ENCODE measurements at regions not wholly inside any gene's neighbourhood (a gene's known extent, or its start where the extent isn't known, plus 50 kb on each side); places are given as distances from the start of the nearest gene placed in this dataset.
A peak's percentile ranks its signal among the peaks of the same experiment; 100 is the strongest.
"Not testable (repeated sequence)": the region's sequence is repeated elsewhere in the genome, so short reads cannot be mapped to it uniquely, and the experiment has no call there.

DNA sequence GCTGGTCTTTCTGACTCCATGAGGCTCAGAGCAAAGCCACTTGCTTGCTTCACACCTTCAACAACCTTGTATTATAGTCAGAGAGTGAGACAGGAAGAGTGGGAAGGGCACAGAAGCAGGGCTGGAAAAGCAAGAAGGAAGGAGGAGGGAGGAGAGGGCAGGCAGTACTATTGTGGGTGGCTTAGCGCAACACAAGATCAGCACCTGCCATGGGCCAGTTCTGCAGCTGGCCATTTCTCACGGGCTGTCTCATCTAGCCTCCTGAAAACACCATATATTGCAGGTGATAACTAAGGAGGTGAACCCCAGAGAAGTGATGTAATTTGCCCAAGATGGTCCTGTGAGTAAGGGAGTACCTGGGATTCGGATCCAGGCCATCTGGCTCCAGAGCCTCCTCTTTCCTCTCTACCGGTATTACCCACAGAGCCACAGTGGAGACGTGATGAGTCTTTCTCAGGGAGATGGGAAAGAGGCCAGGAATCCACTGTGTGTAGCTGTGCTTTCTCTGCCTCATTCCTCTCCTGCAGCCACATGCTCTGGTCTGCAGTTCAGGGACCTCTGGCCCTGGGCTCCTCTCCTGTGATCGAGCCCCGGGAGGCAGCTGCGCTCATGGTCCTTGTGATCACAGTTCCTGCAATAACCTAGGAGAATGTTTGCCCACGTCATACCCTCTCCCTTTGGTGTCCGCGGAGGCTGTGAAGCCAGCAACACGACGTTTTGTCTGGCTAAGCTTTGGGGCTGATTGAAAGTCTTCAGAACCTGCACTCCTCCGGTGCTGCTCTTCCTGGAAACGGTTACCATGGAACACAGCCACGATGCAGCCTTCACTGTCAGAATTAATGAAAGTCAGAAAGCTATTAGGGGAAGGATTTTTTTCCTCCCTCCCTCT lies 178.1 kb upstream of the CCL2 start:
- H3K27ac ChIP-seq: no peak overlapping the region
- intact Hi-C loops (cut with DNase I): no loop called here
- H3K9me3 ChIP-seq: no peaks in the 10 kb centered on the region
- no peaks in the 10 kb centered on the region for H3K4me1 ChIP-seq
- TF ChIP-seq, protein P1, sequence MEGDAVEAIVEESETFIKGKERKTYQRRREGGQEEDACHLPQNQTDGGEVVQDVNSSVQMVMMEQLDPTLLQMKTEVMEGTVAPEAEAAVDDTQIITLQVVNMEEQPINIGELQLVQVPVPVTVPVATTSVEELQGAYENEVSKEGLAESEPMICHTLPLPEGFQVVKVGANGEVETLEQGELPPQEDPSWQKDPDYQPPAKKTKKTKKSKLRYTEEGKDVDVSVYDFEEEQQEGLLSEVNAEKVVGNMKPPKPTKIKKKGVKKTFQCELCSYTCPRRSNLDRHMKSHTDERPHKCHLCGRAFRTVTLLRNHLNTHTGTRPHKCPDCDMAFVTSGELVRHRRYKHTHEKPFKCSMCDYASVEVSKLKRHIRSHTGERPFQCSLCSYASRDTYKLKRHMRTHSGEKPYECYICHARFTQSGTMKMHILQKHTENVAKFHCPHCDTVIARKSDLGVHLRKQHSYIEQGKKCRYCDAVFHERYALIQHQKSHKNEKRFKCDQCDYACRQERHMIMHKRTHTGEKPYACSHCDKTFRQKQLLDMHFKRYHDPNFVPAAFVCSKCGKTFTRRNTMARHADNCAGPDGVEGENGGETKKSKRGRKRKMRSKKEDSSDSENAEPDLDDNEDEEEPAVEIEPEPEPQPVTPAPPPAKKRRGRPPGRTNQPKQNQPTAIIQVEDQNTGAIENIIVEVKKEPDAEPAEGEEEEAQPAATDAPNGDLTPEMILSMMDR (IDR thresholded peaks at IDR 0.05): no peak
- DNase-seq: no peak
- H3K27me3 ChIP-seq: peaks cover 0 to 8% of the 10 kb centered on the region in 2 donors
- no peak for ATAC-seq
- H3K36me3 ChIP-seq: no peaks in the 10 kb centered on the region
- no peak overlapping the region for H3K4me3 ChIP-seq

DNA sequence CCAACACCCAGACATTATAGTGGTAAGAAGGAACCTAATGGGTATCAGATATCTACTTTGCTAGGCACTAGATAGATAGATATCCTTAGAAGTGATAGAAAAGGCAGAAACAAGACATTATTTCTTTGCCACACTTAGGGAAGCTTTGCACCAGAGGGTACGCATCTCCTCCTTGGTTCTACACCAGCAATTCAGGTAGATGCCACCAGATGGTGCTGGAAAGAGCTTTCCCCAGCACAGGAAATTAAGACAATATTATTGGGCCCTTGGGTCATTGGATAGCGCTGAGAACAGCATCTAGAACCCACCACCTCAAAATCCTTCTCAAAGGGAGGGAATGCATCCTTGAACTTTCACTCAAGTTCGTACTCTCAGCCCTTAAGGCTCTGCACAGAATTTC lies 173.8 kb upstream of the CCL2 start:
- intact Hi-C loops (cut with DNase I): no loop called here
- peaks cover 0 to 8% of the 10 kb centered on the region in 2 donors for H3K27me3 ChIP-seq
- no peak overlapping the region for H3K27ac ChIP-seq
- no peaks in the 10 kb centered on the region for H3K9me3 ChIP-seq
- H3K36me3 ChIP-seq: no peaks in the 10 kb centered on the region
- no peaks in the 10 kb centered on the region for H3K4me1 ChIP-seq
- H3K4me3 ChIP-seq: no peak overlapping the region
- TF ChIP-seq, protein P1 (IDR thresholded peaks at IDR 0.05): peak in 1 of 2 donors; percentile 28
- no peak for DNase-seq
- ATAC-seq: peak; percentile 35

DNA sequence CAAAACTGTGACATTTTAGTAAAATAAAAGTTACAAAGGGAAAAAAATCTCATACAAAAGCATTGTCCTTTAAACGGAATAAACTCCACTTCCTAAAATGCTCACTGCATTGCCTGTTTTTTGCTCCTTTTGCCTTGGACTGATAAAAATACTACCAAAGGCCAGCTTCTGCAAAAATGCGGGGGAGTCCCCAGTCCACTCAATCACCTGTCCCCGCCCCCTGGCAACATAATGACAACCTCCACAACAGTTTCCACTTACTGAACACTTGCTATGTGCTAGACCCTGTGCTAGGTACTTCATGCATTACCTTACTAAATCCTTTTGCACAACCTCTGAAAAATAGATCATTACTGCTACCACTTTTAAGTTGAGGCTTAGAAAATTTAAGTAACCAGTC lies 172.7 kb upstream of the CCL2 start:
- H3K27ac ChIP-seq: no peak overlapping the region
- DNase-seq (no peak), ATAC-seq (no peak)
- TF ChIP-seq, protein P1 (IDR thresholded peaks at IDR 0.05): no peak
- H3K27me3 ChIP-seq: peaks cover 0 to 8% of the 10 kb centered on the region in 2 donors
- H3K36me3 ChIP-seq: no peaks in the 10 kb centered on the region
- H3K9me3 ChIP-seq: no peaks in the 10 kb centered on the region
- no peaks in the 10 kb centered on the region for H3K4me1 ChIP-seq
- H3K4me3 ChIP-seq: no peak overlapping the region
- intact Hi-C loops (cut with DNase I): no loop called here

DNA sequence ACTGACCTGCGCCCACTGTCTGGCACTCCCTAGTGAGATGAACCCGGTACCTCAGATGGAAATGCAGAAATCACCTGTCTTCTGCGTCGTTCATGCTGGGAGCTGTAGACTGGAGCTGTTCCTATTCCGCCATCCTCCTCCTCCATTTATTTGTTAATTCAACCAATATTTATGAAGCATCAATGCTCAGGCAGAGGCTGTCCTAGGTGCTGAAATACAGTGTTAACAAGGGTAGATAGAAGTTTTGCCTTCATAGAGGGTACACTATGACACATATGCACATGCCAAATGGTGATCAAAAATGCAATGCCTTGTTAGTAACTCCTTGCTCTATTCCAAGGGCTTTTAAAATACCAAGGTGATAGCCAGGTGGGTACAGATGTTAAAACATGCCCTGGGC lies 166.0 kb upstream of the CCL2 start:
- H3K4me3 ChIP-seq; H3K4me1 ChIP-seq; H3K27ac ChIP-seq; DNase-seq; H3K36me3 ChIP-seq; H3K27me3 ChIP-seq; H3K9me3 ChIP-seq; intact Hi-C loops (cut with DNase I); ATAC-seq: not testable (repeated sequence)

DNA sequence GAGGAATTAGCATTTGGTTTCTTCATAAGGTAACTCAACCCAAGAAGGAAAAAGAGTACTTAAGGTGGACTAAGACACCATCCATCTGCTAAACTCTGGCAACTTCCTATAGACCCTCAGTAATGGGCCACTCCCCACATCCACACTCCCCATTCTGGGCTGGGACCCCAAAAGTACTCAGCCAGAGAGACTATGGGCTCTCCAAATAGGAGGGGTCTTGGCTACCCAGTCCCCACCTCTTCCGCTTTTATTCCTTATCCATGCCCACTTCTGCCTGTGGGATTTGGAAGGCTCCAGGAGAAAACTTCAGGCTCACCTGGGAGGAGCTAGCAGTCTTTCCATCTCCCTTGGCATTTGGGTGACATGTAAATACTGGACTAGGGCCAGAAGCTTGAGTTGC lies 164.5 kb upstream of the CCL2 start:
- no peaks in the 10 kb centered on the region for H3K27me3 ChIP-seq
- no peaks in the 10 kb centered on the region for H3K36me3 ChIP-seq
- no peak overlapping the region for H3K27ac ChIP-seq
- no peak overlapping the region for H3K4me3 ChIP-seq
- TF ChIP-seq, protein P1 (IDR thresholded peaks at IDR 0.05): no peak
- no peaks in the 10 kb centered on the region for H3K4me1 ChIP-seq
- ATAC-seq (no peak), DNase-seq (no peak)
- intact Hi-C loops (cut with DNase I): no loop called here
- H3K9me3 ChIP-seq: no peaks in the 10 kb centered on the region

Measured in left lung (tissue), 4 donors.